Stimulated activated CD4-positive, alpha-beta T cell treated with anti-CD3 and anti-CD28 coated beads, Interleukin-15, amount 100 ng/mL, for 48 hours (primary cell): ENCODE measurements at regions not wholly inside any gene's neighbourhood (a gene's known extent, or its start where the extent isn't known, plus 50 kb on each side); places are given as distances from the start of the nearest gene placed in this dataset.
"Not testable (repeated sequence)": the region's sequence is repeated elsewhere in the genome, so short reads cannot be mapped to it uniquely, and the experiment has no call there.

Source experiments
- DNase-seq, 2 donors: peaks; one replicate each; pipeline ENCODE4 v3.0.0-alpha.2; 2020; ENCODE audit warnings: low read depth in 2 of 2

DNA sequence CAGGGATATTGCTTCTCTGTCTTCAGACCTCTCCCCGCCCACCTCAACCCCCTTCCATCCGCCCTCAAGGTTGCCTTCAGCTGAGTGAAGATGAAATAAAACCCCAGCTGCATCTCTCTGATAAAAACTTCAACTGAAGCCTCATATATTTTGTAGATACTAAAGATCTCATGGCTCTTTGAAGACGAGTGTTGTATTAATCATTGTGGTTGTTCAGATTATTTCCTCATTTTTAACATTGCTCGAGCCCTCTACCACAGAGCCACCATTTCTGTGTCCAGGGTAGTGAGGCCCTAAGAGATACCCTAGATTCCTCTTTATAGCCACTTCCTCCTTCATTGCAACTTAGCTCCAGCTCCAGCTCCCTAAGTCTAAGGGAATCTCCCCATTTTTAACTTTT, 312.8 kb upstream of the ZNF507 start:
- no peak for DNase-seq

- no peak for DNase-seq
Measured at GRCh38 chr19:32035626-32036025, 309.8 kb upstream of the ZNF507 start.

DNA sequence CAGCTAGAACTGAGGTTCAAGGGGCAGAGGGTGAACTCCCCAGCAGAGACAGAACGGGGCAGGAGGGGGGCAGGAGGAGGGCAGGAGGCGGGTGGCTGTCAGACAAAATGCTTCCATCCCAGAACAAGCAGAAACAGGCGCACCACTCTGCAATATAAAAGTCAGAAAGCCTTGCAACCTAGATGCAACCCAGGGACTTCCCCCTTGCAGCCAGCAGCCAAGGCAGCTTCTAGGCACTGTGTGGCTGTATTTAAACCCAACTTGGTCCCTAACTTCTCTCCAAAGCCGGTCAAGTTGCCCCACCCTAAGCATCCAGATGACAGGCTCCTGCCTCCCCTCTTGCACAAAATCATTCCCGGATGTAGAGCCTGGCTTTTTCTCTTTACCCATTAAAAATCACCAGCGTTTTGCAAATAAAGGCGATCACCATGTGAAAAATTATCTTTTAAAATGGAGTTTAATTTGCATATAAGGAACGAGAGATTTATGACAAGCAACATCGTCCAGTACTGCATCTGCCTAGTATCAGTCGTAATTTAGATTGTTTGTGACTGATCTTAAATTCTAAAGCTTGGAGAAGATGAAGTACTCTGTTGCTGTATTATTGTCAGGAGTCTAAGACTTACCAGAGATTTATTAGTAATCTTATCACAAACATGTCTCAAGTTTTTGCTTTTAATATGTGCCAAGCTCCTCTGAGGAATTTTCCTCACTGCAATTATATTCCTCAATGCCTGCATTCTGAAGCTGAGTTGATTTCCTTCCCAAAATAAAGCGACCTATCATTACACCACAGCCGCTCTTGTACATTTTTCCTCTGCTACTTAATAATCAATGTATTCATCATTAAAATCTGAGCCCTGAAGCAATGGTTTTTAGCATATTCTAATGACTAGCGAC, 307.1 kb upstream of the ZNF507 start:
- DNase-seq, result no peak

GRCh38 chr19:32038961-32039360, 306.4 kb upstream of the ZNF507 start:
- DNase-seq, result no peak

GRCh38 chr19:32039440-32039839, 306.0 kb upstream of the ZNF507 start:
- no peak for DNase-seq

GRCh38 chr19:32040236-32040635, 305.2 kb upstream of the ZNF507 start:
- no peak for DNase-seq

DNA sequence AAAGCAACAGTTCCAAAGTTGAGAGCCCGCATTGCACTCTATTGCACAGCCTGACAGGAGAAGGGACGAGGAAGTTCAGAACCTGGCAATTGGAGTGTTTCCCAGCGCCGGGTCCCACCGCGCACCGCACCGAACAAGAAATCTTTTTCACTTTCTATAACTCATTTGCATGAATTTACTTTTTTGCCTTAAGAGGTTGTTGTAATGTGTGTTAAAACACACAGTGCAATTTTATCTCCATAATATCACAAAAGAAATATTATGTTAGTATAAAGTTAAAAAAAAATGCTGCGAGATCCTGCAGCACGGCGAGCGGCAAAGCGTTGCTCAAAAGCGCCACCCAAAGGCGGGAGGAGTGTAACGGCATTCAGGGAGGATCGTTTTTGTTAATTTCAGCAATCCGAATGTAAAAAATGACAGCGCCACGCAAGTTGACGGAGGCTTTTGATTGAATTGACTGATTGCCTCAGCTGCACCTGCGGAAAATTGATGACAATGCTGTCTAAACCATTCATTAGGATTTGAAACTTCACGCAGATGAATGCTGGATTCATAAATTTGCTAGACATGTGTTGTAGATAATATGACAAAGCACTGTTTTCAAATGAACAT, 303.6 kb upstream of the ZNF507 start:
- DNase-seq, result peak in 1 of 2 donors; percentile 21

- DNase-seq, result no peak
Measured at GRCh38 chr19:32047788-32048187, 297.6 kb upstream of the ZNF507 start.

DNA sequence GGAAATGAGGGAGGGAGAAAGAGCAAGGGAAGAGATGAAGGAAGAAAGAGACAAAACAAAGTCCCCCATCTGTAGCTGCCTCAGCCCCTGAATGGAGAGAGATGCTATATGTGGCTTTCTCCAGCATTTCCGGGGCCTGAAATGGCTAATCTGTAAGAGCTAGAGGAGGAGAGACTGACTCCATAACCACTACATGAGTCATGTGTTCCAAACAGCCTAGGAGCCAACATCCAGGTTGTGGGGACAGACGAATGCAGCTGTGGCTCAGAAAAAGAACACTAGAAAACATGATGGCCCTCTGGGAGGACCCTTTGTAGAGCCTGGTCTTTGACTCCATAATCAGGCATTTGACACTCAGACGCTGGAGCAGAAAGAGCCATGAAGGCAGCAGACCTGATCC, 292.0 kb upstream of the ZNF507 start:
- no peak for DNase-seq

- DNase-seq, result no peak
Measured at GRCh38 chr19:32053861-32054260, 291.5 kb upstream of the ZNF507 start.

DNA sequence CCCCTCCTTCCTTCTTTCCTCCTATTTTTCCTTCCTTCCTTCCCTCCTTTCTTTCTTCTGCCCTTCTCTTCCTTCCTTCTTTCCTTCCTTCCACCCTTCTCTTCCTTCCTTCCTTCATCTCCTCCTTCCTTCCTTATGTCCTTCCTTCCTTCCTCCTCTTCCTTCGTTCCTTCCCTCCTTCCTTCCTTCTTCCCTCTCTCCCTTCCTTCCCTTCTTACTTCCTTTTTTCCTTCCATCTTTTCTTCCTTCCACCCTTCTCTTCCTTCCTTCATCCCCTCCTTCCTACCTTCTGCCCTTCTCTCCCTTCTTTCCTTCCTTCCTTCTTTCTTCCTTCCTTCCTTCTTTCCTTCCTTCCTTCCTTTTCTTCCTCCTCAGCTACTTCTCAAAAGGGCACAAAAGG, 287.3 kb upstream of the ZNF507 start:
- DNase-seq, result no peak

GRCh38 chr19:32061315-32061714, 284.1 kb upstream of the ZNF507 start:
- no peak for DNase-seq

DNA sequence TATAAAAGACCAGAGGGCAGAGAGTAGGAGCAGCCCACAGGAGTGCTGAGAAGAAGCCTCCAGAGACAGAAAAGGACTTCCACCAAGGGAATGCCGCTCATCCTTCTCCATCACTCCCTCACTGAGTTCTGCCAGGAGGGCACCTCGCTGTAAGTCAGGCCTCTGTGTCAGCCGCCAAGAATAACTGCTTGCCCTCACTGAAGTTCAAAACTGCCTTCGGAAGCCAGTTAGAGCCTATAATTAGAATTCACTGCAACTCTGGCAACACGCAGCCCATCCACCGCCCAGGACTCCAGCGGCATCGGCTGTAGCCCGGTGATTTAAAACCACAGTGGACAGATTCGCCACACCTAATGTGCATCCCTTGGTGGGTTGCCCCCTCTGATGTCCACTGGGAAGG, 281.8 kb upstream of the ZNF507 start:
- DNase-seq, result no peak

DNA sequence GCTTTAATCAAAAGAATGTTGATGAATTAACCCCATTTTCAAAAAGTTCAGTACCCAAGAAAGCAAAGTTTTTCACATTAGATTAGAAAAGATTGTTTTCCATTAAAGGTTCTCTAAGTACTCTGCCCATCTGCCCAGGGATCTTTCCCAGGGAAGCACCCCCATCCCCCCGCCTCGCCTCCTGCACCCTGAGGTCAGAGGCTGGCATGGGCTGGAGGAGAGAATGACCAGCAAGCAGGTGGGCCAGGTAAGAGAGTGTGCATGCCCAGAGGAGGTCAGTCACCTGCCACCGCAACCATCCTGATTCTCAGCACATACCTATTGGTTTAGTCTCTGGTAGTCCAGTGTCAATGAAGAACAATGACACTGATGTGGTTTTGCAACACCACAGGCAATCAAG, 279.4 kb upstream of the ZNF507 start:
- DNase-seq, result no peak

DNA sequence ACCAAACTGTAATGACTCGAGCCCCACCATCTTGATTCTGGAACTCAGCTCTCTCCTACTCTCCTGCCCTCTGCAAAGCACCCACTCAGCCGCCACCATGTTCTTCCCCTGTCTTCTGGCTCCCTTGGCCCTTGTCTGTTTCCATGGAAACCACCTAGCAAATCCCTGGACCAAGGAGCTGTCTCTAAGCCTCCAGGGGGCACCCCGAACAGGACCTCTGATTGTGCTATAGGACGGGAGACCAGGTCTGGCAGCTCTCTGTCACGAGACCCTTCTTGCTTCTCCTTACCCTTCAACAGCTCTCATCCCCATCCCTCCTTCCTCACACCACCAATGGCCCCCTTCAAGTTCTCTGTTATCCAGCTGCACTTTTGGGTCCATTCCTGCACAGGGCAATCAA, 277.7 kb upstream of the ZNF507 start:
- DNase-seq, result no peak

GRCh38 chr19:32068793-32069192, 276.6 kb upstream of the ZNF507 start:
- DNase-seq, result no peak

GRCh38 chr19:32070101-32070500, 275.3 kb upstream of the ZNF507 start:
- no peak for DNase-seq

GRCh38 chr19:32082028-32082427, 263.4 kb upstream of the ZNF507 start:
- no peak for DNase-seq

- DNase-seq, result not testable (repeated sequence)
Measured at GRCh38 chr19:32084756-32085363, 260.6 kb upstream of the ZNF507 start.

GRCh38 chr19:32091241-32091640, 254.2 kb upstream of the ZNF507 start:
- no peak for DNase-seq

GRCh38 chr19:32097011-32097410, 248.4 kb upstream of the ZNF507 start:
- no peak for DNase-seq

GRCh38 chr19:32097620-32098019, 247.8 kb upstream of the ZNF507 start:
- no peak for DNase-seq

- no peak for DNase-seq
Measured at GRCh38 chr19:32098968-32099367, 246.4 kb upstream of the ZNF507 start.
